Neural progenitor cell (in vitro differentiated cells): ENCODE measurements at regions not wholly inside any gene's neighbourhood (a gene's known extent, or its start where the extent isn't known, plus 50 kb on each side); places are given as distances from the start of the nearest gene placed in this dataset.

Source experiments
- EZH2 ChIP-seq: fragments of 200-600 bp; sonication (generic); IDR thresholded peaks from 2 replicates; pipeline ENCODE4 v1.6.1; 2017; ENCODE audit warnings: antibody characterized with exemption, mild to moderate bottlenecking, moderate library complexity
- EZH2phosphoT487 ChIP-seq: fragments of 200-600 bp; sonication (generic); IDR thresholded peaks from 2 replicates; pipeline ENCODE4 v1.6.1; 2017; ENCODE audit warnings: antibody characterized with exemption
- TF ChIP-seq, protein P1 (sequence below): fragments of 200-600 bp; sonication (generic); IDR thresholded peaks from 2 replicates; pipeline ENCODE4 v1.5.1; 2017; ENCODE audit warnings: antibody characterized with exemption, mild to moderate bottlenecking

GRCh38 chr2:126100962-126101361 is 555.0 kb upstream of the GYPC start:
- TF ChIP-seq EZH2 (no peak), EZH2phosphoT487 (no peak)
- TF ChIP-seq, protein P1, sequence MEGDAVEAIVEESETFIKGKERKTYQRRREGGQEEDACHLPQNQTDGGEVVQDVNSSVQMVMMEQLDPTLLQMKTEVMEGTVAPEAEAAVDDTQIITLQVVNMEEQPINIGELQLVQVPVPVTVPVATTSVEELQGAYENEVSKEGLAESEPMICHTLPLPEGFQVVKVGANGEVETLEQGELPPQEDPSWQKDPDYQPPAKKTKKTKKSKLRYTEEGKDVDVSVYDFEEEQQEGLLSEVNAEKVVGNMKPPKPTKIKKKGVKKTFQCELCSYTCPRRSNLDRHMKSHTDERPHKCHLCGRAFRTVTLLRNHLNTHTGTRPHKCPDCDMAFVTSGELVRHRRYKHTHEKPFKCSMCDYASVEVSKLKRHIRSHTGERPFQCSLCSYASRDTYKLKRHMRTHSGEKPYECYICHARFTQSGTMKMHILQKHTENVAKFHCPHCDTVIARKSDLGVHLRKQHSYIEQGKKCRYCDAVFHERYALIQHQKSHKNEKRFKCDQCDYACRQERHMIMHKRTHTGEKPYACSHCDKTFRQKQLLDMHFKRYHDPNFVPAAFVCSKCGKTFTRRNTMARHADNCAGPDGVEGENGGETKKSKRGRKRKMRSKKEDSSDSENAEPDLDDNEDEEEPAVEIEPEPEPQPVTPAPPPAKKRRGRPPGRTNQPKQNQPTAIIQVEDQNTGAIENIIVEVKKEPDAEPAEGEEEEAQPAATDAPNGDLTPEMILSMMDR, result no peak
